ENCODE measurements at regions not wholly inside any gene's neighbourhood (a gene's known extent, or its start where the extent isn't known, plus 50 kb on each side); places are given as distances from the start of the nearest gene placed in this dataset.

- TF ChIP-seq, protein P1, sequence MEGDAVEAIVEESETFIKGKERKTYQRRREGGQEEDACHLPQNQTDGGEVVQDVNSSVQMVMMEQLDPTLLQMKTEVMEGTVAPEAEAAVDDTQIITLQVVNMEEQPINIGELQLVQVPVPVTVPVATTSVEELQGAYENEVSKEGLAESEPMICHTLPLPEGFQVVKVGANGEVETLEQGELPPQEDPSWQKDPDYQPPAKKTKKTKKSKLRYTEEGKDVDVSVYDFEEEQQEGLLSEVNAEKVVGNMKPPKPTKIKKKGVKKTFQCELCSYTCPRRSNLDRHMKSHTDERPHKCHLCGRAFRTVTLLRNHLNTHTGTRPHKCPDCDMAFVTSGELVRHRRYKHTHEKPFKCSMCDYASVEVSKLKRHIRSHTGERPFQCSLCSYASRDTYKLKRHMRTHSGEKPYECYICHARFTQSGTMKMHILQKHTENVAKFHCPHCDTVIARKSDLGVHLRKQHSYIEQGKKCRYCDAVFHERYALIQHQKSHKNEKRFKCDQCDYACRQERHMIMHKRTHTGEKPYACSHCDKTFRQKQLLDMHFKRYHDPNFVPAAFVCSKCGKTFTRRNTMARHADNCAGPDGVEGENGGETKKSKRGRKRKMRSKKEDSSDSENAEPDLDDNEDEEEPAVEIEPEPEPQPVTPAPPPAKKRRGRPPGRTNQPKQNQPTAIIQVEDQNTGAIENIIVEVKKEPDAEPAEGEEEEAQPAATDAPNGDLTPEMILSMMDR (IDR thresholded peaks at IDR 0.05; ENCODE audit: low read length, missing control alignments): no peak
- H3K4me3 ChIP-seq (replicated peaks; ENCODE audit: low read depth, low read length): no peak overlapping the region
- no peak for DNase-seq (ENCODE audit: low read depth)
These were observed 133.4 kb downstream of the LACC1 start for GRCh38 chr13:44012910-44013757.

DNA sequence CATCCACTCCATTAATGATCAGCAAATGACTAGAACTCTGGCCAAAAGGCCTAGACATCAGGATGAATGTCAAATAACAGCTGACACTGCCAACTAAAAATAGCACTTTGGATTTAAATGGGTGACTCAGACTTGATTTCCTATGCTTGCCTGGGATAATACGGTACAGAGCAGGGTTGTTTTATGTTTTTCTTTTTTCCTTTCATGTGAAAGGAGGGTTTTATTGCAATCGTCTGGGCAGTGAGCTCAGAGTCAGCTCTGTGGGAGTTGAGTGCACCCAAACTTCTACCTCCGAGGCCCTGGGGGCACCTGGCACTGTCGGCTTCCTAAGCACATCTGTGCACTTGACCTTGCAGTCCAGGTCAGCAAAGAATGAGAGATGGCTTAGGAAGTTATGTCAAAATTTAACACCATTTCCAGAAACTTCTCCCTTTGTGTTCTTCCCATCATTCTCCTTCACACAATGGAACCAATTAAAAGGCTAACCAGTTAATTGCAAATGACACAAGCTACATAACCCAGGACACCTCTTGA is 134.1 kb downstream of the LACC1 start:
- DNase-seq (ENCODE audit: low read depth): peak; percentile 66
- TF ChIP-seq, protein P1 (IDR thresholded peaks at IDR 0.05; ENCODE audit: low read length, missing control alignments): no peak
- H3K4me3 ChIP-seq (replicated peaks; ENCODE audit: low read depth, low read length): no peak overlapping the region

DNA sequence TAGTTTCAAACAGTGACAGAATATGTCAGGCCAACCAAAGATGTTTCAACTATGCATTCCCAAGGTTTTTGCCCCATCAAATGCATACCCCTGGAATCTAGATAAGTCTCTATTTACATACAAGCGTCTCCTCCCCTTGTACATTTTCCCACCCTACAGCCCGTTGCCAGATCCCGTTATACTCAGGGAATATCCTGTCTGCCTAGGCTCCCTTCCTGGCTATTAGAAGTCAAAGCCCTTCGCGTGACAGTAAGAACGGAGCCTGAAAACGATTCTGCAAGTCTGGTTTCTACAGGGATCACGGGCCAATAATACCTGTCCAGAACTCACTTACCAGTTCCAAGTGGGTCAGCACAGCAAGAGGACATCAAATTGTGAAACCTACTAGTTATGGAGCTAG is 134.8 kb downstream of the LACC1 start:
- TF ChIP-seq, protein P1 (IDR thresholded peaks at IDR 0.05; ENCODE audit: low read length, missing control alignments): no peak
- no peak for DNase-seq (ENCODE audit: low read depth)
- no peak overlapping the region for H3K4me3 ChIP-seq (replicated peaks; ENCODE audit: low read depth, low read length)

DNA sequence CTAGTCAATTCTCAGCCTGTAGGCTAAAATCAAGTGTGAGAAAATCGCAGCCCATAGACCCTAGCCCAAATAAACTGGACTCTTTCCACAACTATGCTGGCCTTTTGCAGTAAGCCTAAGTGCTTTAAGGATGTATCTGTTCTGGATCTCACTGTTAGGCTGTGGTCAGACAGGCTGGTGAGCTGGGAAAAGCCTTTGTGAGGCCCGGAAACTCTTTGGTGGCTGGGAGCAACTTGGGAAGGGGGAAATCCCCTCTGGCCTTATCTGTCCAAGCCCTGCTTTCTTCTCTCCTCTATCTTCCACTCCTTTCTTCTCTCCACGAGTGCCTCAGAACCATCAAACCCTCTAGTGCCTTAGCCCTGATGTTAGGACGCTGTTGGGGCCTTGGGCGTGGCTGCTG is 135.4 kb downstream of the LACC1 start:
- DNase-seq (ENCODE audit: low read depth): no peak
- TF ChIP-seq, protein P1 (IDR thresholded peaks at IDR 0.05; ENCODE audit: low read length, missing control alignments): no peak
- H3K4me3 ChIP-seq (replicated peaks; ENCODE audit: low read depth, low read length): no peak overlapping the region

GRCh38 chr13:44015811-44016210 is 136.1 kb downstream of the LACC1 start:
- DNase-seq (ENCODE audit: low read depth): peak; percentile 18
- H3K4me3 ChIP-seq (replicated peaks; ENCODE audit: low read depth, low read length): no peak overlapping the region
- TF ChIP-seq, protein P1 (IDR thresholded peaks at IDR 0.05; ENCODE audit: low read length, missing control alignments): no peak

- DNase-seq (ENCODE audit: low read depth): no peak
- H3K4me3 ChIP-seq (replicated peaks; ENCODE audit: low read depth, low read length): no peak overlapping the region
- TF ChIP-seq, protein P1 (IDR thresholded peaks at IDR 0.05; ENCODE audit: low read length, missing control alignments): no peak
These were observed 138.1 kb downstream of the LACC1 start for GRCh38 chr13:44017756-44018309.
